Cerebellar nuclear complex (tissue), 1 donor: ENCODE measurements at regions not wholly inside any gene's neighbourhood (a gene's known extent, or its start where the extent isn't known, plus 50 kb on each side); places are given as distances from the start of the nearest gene placed in this dataset.
A peak's percentile ranks its signal among the peaks of the same experiment; 100 is the strongest.
"Not testable (repeated sequence)": the region's sequence is repeated elsewhere in the genome, so short reads cannot be mapped to it uniquely, and the experiment has no call there.

Experiments used
- DNase-seq, 2 experiments: peaks; one replicate each; lab custom pipeline; 2025; lab: John Stamatoyannopoulos, UW

- no peak for DNase-seq
Observed at GRCh38 chr21:35398346-35398982, 349.4 kb upstream of the RUNX1 start.

GRCh38 chr21:35397781-35398180 lies 348.7 kb upstream of the RUNX1 start:
- no peak for DNase-seq

GRCh38 chr21:35396655-35397054 lies 347.6 kb upstream of the RUNX1 start:
- no peak for DNase-seq

- DNase-seq: no peak
Observed at GRCh38 chr21:35395728-35396127, 346.6 kb upstream of the RUNX1 start.

GRCh38 chr21:35394634-35395369 lies 345.7 kb upstream of the RUNX1 start:
- DNase-seq: no peak

- no peak for DNase-seq
Observed at GRCh38 chr21:35394049-35394448, 344.9 kb upstream of the RUNX1 start.

GRCh38 chr21:35390013-35390776 lies 341.1 kb upstream of the RUNX1 start:
- peak; percentile 4 to 22 for DNase-seq

GRCh38 chr21:35386491-35387079 lies 337.5 kb upstream of the RUNX1 start:
- no peak for DNase-seq

GRCh38 chr21:35384375-35384774 lies 335.3 kb upstream of the RUNX1 start:
- no peak for DNase-seq

- DNase-seq: no peak
Observed at GRCh38 chr21:35382696-35383095, 333.6 kb upstream of the RUNX1 start.

- no peak for DNase-seq
Observed at GRCh38 chr21:35381743-35382310, 332.7 kb upstream of the RUNX1 start.

GRCh38 chr21:35380304-35380703 lies 331.2 kb upstream of the RUNX1 start:
- not testable (repeated sequence) for DNase-seq

GRCh38 chr21:35378881-35379280 lies 329.8 kb upstream of the RUNX1 start:
- DNase-seq: no peak

- DNase-seq: no peak
Observed at GRCh38 chr21:35377505-35378090, 328.5 kb upstream of the RUNX1 start.

- DNase-seq: no peak
Observed at GRCh38 chr21:35376406-35377135, 327.5 kb upstream of the RUNX1 start.

GRCh38 chr21:35375115-35375514 lies 326.0 kb upstream of the RUNX1 start:
- no peak for DNase-seq

GRCh38 chr21:35373998-35374397 lies 324.9 kb upstream of the RUNX1 start:
- no peak for DNase-seq

GRCh38 chr21:35372201-35372600 lies 323.1 kb upstream of the RUNX1 start:
- DNase-seq: no peak

GRCh38 chr21:35370671-35371070 lies 321.6 kb upstream of the RUNX1 start:
- no peak for DNase-seq

GRCh38 chr21:35370071-35370470 lies 321.0 kb upstream of the RUNX1 start:
- no peak for DNase-seq

- DNase-seq: no peak
Observed at GRCh38 chr21:35368326-35368725, 319.2 kb upstream of the RUNX1 start.
